GM10248 (cell line): ENCODE measurements at regions not wholly inside any gene's neighbourhood (a gene's known extent, or its start where the extent isn't known, plus 50 kb on each side); places are given as distances from the start of the nearest gene placed in this dataset.
"Not testable (repeated sequence)": the region's sequence is repeated elsewhere in the genome, so short reads cannot be mapped to it uniquely, and the experiment has no call there.

ENCODE experiments used
- CTCF ChIA-PET: fragments of 300-600 bp; sonication (Branson Sonifier 250); formaldehyde crosslinking; extraction: SDS; loops from one replicate; lab custom pipeline; 2021; ENCODE audit warnings: antibody characterized with exemption; lab: Yijun Ruan, JAX
- POLR2A ChIA-PET: fragments of 350-650 bp; sonication (Branson Sonifier 250); formaldehyde crosslinking; extraction: SDS; loops from one replicate; lab custom pipeline; 2020; ENCODE audit warnings: antibody characterized with exemption; lab: Yijun Ruan, JAX
- DNase-seq: peaks from one replicate; pipeline ENCODE4 v3.0.0; 2012; ENCODE audit errors: extremely low spot score
- TF ChIP-seq, protein P1 (sequence below): IDR thresholded peaks from 2 replicates; pipeline ENCODE4 v1.5.1; 2012; ENCODE audit warnings: mild to moderate bottlenecking, low read depth; ENCODE audit errors: extremely low read depth, missing control alignments, control extremely low read depth

GRCh38 chr6:48985025-48985424 is 478.0 kb downstream of the MMUT start:
- ChIA-PET POLR2A (no interaction called here), CTCF (interaction anchor here (1.0 kb wide), 1 partner anchor 10 kb away, joined by 3 read pairs; no protein-coding TSS in a partner anchor)
- TF ChIP-seq, protein P1, sequence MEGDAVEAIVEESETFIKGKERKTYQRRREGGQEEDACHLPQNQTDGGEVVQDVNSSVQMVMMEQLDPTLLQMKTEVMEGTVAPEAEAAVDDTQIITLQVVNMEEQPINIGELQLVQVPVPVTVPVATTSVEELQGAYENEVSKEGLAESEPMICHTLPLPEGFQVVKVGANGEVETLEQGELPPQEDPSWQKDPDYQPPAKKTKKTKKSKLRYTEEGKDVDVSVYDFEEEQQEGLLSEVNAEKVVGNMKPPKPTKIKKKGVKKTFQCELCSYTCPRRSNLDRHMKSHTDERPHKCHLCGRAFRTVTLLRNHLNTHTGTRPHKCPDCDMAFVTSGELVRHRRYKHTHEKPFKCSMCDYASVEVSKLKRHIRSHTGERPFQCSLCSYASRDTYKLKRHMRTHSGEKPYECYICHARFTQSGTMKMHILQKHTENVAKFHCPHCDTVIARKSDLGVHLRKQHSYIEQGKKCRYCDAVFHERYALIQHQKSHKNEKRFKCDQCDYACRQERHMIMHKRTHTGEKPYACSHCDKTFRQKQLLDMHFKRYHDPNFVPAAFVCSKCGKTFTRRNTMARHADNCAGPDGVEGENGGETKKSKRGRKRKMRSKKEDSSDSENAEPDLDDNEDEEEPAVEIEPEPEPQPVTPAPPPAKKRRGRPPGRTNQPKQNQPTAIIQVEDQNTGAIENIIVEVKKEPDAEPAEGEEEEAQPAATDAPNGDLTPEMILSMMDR = no peak
- DNase-seq = no peak

DNA sequence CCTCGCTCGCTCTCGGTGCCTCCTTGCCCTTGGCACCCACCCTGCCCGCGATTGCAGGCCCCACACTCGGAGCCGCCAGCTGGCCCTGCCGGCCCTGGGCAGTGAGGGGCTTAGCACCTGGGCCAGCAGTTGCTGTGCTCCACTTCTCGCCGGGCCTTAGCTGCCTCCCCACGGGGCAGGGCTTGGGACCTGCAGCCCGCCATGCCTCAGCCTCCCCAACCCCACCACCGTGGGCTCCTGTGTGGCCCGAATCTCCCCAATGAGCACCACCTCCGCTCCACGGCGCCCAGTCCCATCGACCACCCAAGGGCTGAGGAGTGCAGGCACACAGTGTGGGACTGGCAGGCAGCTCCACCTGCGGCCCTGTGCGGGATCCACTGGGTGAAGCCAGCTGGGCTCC is 479.1 kb downstream of the MMUT start:
- POLR2A ChIA-PET, DNase-seq: not testable (repeated sequence)
- CTCF ChIA-PET = interaction anchor here (1.0 to 1.2 kb wide), 2 partner anchors 9 to 22 kb away, joined by 3 read pairs; no protein-coding TSS in a partner anchor

- POLR2A ChIA-PET = no interaction called here
- DNase-seq = no peak
- TF ChIP-seq, protein P1 = no peak
- CTCF ChIA-PET = interaction anchor here (1.2 kb wide), 1 partner anchor 22 kb away, joined by 3 read pairs; no protein-coding TSS in a partner anchor
These were observed 479.7 kb downstream of the MMUT start for GRCh38 chr6:48983377-48983776.

- no peak for DNase-seq
- ChIA-PET CTCF (interaction anchor here (0.9 kb wide), 1 partner anchor 15 kb away, joined by 3 read pairs; no protein-coding TSS in a partner anchor), POLR2A (no interaction called here)
- TF ChIP-seq, protein P1 = no peak
These were observed 483.2 kb downstream of the MMUT start for GRCh38 chr6:48979806-48980205.

- TF ChIP-seq, protein P1 = no peak
- DNase-seq = no peak
- ChIA-PET POLR2A (no interaction called here), CTCF (no interaction called here)
These were observed 484.0 kb downstream of the MMUT start for GRCh38 chr6:48979085-48979484.

- TF ChIP-seq, protein P1 = no peak
- POLR2A ChIA-PET = no interaction called here
- CTCF ChIA-PET = no interaction called here
- DNase-seq = no peak
These were observed 485.0 kb downstream of the MMUT start for GRCh38 chr6:48978016-48978415.

DNA sequence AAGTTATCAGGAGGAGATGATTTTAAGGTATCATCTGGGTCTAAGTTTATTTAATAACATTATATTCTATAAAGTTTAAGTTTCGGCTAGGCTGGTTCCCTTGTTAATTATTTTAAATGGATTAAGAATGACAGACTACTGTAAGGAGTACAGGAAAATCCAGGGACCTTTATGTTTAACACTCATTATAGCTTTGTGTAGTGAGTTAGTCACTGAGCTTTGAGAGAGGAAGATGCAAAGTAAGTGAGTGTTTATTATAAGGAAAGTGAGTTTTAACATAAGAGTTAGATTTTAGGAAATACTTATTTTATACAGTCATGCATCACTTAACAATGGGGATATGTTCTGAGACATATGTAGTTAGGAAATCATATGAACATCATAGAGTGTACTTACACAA is 485.5 kb downstream of the MMUT start:
- DNase-seq = no peak
- TF ChIP-seq, protein P1 = no peak
- CTCF ChIA-PET = no interaction called here
- POLR2A ChIA-PET = no interaction called here
